ENCODE measurements at regions not wholly inside any gene's neighbourhood (a gene's known extent, or its start where the extent isn't known, plus 50 kb on each side); places are given as distances from the start of the nearest gene placed in this dataset.

DNA sequence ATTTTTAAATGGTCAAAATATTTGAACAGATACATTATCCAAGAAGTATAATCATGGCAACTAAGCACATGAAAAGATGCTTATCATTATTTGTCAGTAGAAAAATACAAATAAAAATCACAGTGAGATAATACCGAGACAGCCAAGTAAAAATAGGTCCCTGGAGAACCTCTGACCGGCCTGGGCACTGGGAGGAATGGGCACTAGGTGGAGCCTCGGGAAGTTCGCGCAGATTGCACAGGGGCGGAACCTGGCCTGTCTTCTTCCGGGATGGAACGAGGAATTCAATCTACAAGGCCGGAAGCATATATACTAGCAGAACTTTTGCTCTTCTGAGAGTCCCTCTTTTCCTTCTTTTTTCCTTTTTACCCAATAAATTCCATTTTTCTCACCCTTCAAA is 148.5 kb upstream of the CHRM3 start:
- DNase-seq (ENCODE audit: low read depth, low spot score): no peak
- no peak for FAIRE-seq
- Histone ChIP-seq H2AFZ (ENCODE audit: low read depth, low read length) (no peak overlapping the region), H3K9ac (replicated peaks; ENCODE audit: extremely low read depth, insufficient read depth, low read length) (no peak overlapping the region), H3K9me3 (replicated peaks; ENCODE audit: control insufficient read depth, insufficient read depth, low read length) (peaks cover 7% of the 10 kb centered on the region), H3K9me1 (replicated peaks; ENCODE audit: control insufficient read depth, extremely low read depth, insufficient read depth, low read length) (no peaks in the 10 kb centered on the region), H3K4me3 (replicated peaks in 1 of 3; ENCODE audit: insufficient read depth in 1 of 3, low read depth in 1 of 3, low read length in 3 of 3) (no peak overlapping the region), H3K4me1 (ENCODE audit: control insufficient read depth, extremely low read depth, insufficient read depth, low read length) (no peaks in the 10 kb centered on the region), H3K36me3 (ENCODE audit: control insufficient read depth in 2 of 2, extremely low read depth in 1 of 2, insufficient read depth in 2 of 2, low read length in 2 of 2) (no peaks in the 10 kb centered on the region), H3K4me2 (ENCODE audit: insufficient read depth, low read length) (no peak overlapping the region), H3K27ac (ENCODE audit: insufficient read depth, low read depth, low read length) (no peak overlapping the region), H3K27me3 (ENCODE audit: control insufficient read depth in 2 of 2, insufficient read depth in 2 of 2, low read length in 2 of 2) (no peaks in the 10 kb centered on the region), H4K20me1 (replicated peaks; ENCODE audit: control insufficient read depth, extremely low read depth, insufficient read depth, low read length) (no peaks in the 10 kb centered on the region), H3K79me2 (ENCODE audit: control insufficient read depth, insufficient read depth, low read length) (no peaks in the 10 kb centered on the region)
- intact Hi-C loops (cut with micrococcal nuclease): no loop called here
- dilution Hi-C loops (cut with MboI; ENCODE audit: extremely low pct_ligation_motif_present, low sequenced_read_pairs): no loop called here
- CTCF ChIA-PET: no interaction called here
- no TSS peak for BruUV-seq (replicated peaks)
- POLR2A ChIA-PET: no interaction called here
- TF ChIP-seq JUN (IDR thresholded peaks at IDR 0.05; ENCODE audit: borderline replicate concordance, insufficient read depth, insufficient read length, low read depth) (no peak), POLR2A (IDR thresholded peaks at IDR 0.05; ENCODE audit: low read depth, low read length) (no peak), FOS (IDR thresholded peaks at IDR 0.05; ENCODE audit: borderline replicate concordance, insufficient read depth, low read length) (no peak), MYC (IDR thresholded peaks at IDR 0.05; ENCODE audit: low read depth, low read length) (no peak), EZH2 (IDR thresholded peaks at IDR 0.05; ENCODE audit: borderline replicate concordance, low read depth, low read length, severe bottlenecking) (no peak), POLR2AphosphoS5 (IDR thresholded peaks at IDR 0.05; ENCODE audit: insufficient read depth, low read depth, low read length) (no peak)
- TF ChIP-seq, protein P1, sequence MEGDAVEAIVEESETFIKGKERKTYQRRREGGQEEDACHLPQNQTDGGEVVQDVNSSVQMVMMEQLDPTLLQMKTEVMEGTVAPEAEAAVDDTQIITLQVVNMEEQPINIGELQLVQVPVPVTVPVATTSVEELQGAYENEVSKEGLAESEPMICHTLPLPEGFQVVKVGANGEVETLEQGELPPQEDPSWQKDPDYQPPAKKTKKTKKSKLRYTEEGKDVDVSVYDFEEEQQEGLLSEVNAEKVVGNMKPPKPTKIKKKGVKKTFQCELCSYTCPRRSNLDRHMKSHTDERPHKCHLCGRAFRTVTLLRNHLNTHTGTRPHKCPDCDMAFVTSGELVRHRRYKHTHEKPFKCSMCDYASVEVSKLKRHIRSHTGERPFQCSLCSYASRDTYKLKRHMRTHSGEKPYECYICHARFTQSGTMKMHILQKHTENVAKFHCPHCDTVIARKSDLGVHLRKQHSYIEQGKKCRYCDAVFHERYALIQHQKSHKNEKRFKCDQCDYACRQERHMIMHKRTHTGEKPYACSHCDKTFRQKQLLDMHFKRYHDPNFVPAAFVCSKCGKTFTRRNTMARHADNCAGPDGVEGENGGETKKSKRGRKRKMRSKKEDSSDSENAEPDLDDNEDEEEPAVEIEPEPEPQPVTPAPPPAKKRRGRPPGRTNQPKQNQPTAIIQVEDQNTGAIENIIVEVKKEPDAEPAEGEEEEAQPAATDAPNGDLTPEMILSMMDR (IDR thresholded peaks at IDR 0.05; ENCODE audit: extremely low read depth in 1 of 2, insufficient read depth in 1 of 2, low read depth in 1 of 2, low read length in 2 of 2): no peak

DNA sequence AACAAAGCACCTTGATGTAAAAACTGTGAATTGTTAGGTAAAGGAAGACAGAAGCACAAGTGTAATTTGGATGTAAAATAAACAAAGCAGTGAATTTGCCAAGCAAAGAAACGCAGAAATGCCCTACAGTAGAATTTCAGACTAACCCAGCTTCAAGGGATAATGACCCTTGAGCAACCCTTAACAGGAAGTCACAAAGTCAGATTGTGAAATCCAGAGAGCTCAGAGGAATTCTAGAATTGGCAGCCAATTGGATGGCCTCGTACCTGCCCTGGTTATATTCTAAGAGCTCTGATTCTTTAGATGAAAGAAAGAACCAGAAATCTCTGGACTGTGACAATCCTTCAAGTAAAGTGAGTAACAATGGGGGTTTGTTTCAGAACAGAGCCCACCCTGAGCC is 152.7 kb upstream of the CHRM3 start:
- H3K4me1 ChIP-seq (ENCODE audit: control insufficient read depth, extremely low read depth, insufficient read depth, low read length): no peaks in the 10 kb centered on the region
- dilution Hi-C loops (cut with MboI; ENCODE audit: extremely low pct_ligation_motif_present, low sequenced_read_pairs): no loop called here
- no peak overlapping the region for H3K27ac ChIP-seq (ENCODE audit: insufficient read depth, low read depth, low read length)
- no peaks in the 10 kb centered on the region for H3K79me2 ChIP-seq (ENCODE audit: control insufficient read depth, insufficient read depth, low read length)
- no peaks in the 10 kb centered on the region for H3K9me1 ChIP-seq (replicated peaks; ENCODE audit: control insufficient read depth, extremely low read depth, insufficient read depth, low read length)
- ChIA-PET CTCF (no interaction called here), POLR2A (no interaction called here)
- H3K27me3 ChIP-seq (ENCODE audit: control insufficient read depth in 2 of 2, insufficient read depth in 2 of 2, low read length in 2 of 2): no peaks in the 10 kb centered on the region
- BruUV-seq (replicated peaks): no TSS peak
- peaks cover 2% of the 10 kb centered on the region for H3K9me3 ChIP-seq (replicated peaks; ENCODE audit: control insufficient read depth, insufficient read depth, low read length)
- H4K20me1 ChIP-seq (replicated peaks; ENCODE audit: control insufficient read depth, extremely low read depth, insufficient read depth, low read length): no peaks in the 10 kb centered on the region
- no peak overlapping the region for H2AFZ ChIP-seq (ENCODE audit: low read depth, low read length)
- intact Hi-C loops (cut with micrococcal nuclease): no loop called here
- no peaks in the 10 kb centered on the region for H3K36me3 ChIP-seq (ENCODE audit: control insufficient read depth in 2 of 2, extremely low read depth in 1 of 2, insufficient read depth in 2 of 2, low read length in 2 of 2)
- TF ChIP-seq EZH2 (IDR thresholded peaks at IDR 0.05; ENCODE audit: borderline replicate concordance, low read depth, low read length, severe bottlenecking) (no peak), GATA2 (IDR thresholded peaks at IDR 0.05; ENCODE audit: insufficient read depth, insufficient read length, low read depth, low read length) (no peak), MYC (IDR thresholded peaks at IDR 0.05; ENCODE audit: low read depth, low read length) (no peak), POLR2AphosphoS5 (IDR thresholded peaks at IDR 0.05; ENCODE audit: insufficient read depth, low read depth, low read length) (no peak), JUN (IDR thresholded peaks at IDR 0.05; ENCODE audit: borderline replicate concordance, insufficient read depth, insufficient read length, low read depth) (no peak), POLR2A (IDR thresholded peaks at IDR 0.05; ENCODE audit: low read depth, low read length) (no peak), FOS (IDR thresholded peaks at IDR 0.05; ENCODE audit: borderline replicate concordance, insufficient read depth, low read length) (no peak)
- TF ChIP-seq, protein P2, sequence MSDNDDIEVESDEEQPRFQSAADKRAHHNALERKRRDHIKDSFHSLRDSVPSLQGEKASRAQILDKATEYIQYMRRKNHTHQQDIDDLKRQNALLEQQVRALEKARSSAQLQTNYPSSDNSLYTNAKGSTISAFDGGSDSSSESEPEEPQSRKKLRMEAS (IDR thresholded peaks at IDR 0.05; ENCODE audit: insufficient read depth, insufficient read length): no peak
- TF ChIP-seq, protein P1 (IDR thresholded peaks at IDR 0.05; ENCODE audit: extremely low read depth in 1 of 2, insufficient read depth in 1 of 2, low read depth in 1 of 2, low read length in 2 of 2): no peak
- H3K9ac ChIP-seq (replicated peaks; ENCODE audit: extremely low read depth, insufficient read depth, low read length): no peak overlapping the region
- DNase-seq (ENCODE audit: low read depth, low spot score) (no peak), FAIRE-seq (no peak)
- no peak overlapping the region for H3K4me3 ChIP-seq (replicated peaks in 1 of 3; ENCODE audit: insufficient read depth in 1 of 3, low read depth in 1 of 3, low read length in 3 of 3)
- no peak overlapping the region for H3K4me2 ChIP-seq (ENCODE audit: insufficient read depth, low read length)

Measured in endothelial cell of umbilical vein (primary cell).